Stimulated activated effector memory CD8-positive, alpha-beta T cell treated with anti-CD3 and anti-CD28 coated beads, Interleukin-12 subunit alpha, Interleukin-12 subunit beta, amount 100 ng/mL, for 72 hours (primary cell): ENCODE measurements at regions not wholly inside any gene's neighbourhood (a gene's known extent, or its start where the extent isn't known, plus 50 kb on each side); places are given as distances from the start of the nearest gene placed in this dataset.
"Not testable (repeated sequence)": the region's sequence is repeated elsewhere in the genome, so short reads cannot be mapped to it uniquely, and the experiment has no call there.

Experiments
- ATAC-seq: fragments of 150-1000 bp; cut with Tn5 transposase; 2 replicates; pipeline ENCODE4 v1.10.0; 2021
- DNase-seq, 2 donors: peaks; one replicate each; pipeline ENCODE4 v3.0.0; 2021 to 2022; ENCODE audit warnings: low spot score in 2 of 2
- H3K27ac Mint-ChIP-seq: one replicate; pipeline ENCODE4 v1.8.0; 2022; ENCODE audit warnings: mild to moderate bottlenecking, mixed read lengths
- H3K36me3 Mint-ChIP-seq: one replicate; pipeline ENCODE4 v1.8.0; 2022; ENCODE audit warnings: mild to moderate bottlenecking, mixed read lengths
- H3K4me1 Mint-ChIP-seq: one replicate; pipeline ENCODE4 v1.8.0; 2022; ENCODE audit warnings: mixed read lengths
- H3K4me3 Mint-ChIP-seq: one replicate; pipeline ENCODE4 v1.8.0; 2022; ENCODE audit warnings: mild to moderate bottlenecking, mixed read lengths
- H3K9me3 Mint-ChIP-seq: one replicate; pipeline ENCODE4 v1.8.0; 2022; ENCODE audit warnings: mixed read lengths

GRCh38 chr20:57773059-57773815 lies 63.4 kb upstream of the PMEPA1 start:
- H3K4me1 Mint-ChIP-seq: peaks cover 11% of the 10 kb centered on the region
- no peak for DNase-seq
- H3K36me3 Mint-ChIP-seq: no peaks in the 10 kb centered on the region
- ATAC-seq: no peak
- no peaks in the 10 kb centered on the region for H3K9me3 Mint-ChIP-seq
- no peak overlapping the region for H3K27ac Mint-ChIP-seq
- H3K4me3 Mint-ChIP-seq: no peak overlapping the region

GRCh38 chr20:57772349-57772964 lies 62.6 kb upstream of the PMEPA1 start:
- ATAC-seq (peak; percentile 93), DNase-seq (no peak)
- Mint-ChIP-seq H3K4me3 (no peak overlapping the region), H3K4me1 (peaks cover 11% of the 10 kb centered on the region), H3K9me3 (no peaks in the 10 kb centered on the region), H3K36me3 (no peaks in the 10 kb centered on the region), H3K27ac (no peak overlapping the region)

- no peak for DNase-seq
- Mint-ChIP-seq H3K27ac (no peak overlapping the region), H3K36me3 (no peaks in the 10 kb centered on the region), H3K4me3 (no peak overlapping the region), H3K9me3 (no peaks in the 10 kb centered on the region), H3K4me1 (peaks cover 11% of the 10 kb centered on the region)
- no peak for ATAC-seq
These were observed 61.3 kb upstream of the PMEPA1 start for GRCh38 chr20:57770852-57771720.

GRCh38 chr20:57770401-57770800 lies 60.6 kb upstream of the PMEPA1 start:
- not testable (repeated sequence) for ATAC-seq, DNase-seq, H3K9me3 Mint-ChIP-seq, H3K4me3 Mint-ChIP-seq, H3K27ac Mint-ChIP-seq, H3K36me3 Mint-ChIP-seq
- H3K4me1 Mint-ChIP-seq: peaks cover 11% of the 10 kb centered on the region

DNA sequence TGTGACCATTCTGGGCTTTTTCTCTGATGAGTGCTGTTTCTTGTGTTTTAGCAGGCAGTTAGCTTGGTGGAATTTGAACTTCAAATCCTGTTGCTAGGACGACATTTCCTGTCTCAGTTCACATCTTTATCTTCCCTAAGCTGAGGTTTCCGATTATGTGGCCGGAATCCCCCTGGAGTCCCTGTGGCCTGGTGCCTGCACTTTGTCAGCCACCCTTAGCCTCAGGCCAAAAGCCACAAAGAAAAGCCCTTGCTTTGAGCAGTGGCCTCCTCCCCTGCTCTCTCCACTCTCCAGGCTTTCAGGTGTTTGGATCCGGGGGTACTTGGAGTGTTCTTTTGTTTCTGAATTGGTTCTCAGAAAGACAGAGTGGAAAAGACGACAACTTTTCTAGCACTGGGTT lies 59.9 kb upstream of the PMEPA1 start:
- Mint-ChIP-seq H3K9me3 (no peaks in the 10 kb centered on the region), H3K36me3 (no peaks in the 10 kb centered on the region), H3K27ac (no peak overlapping the region), H3K4me1 (peaks cover 11% of the 10 kb centered on the region), H3K4me3 (no peak overlapping the region)
- ATAC-seq: no peak
- DNase-seq: no peak

- Mint-ChIP-seq H3K9me3 (no peaks in the 10 kb centered on the region), H3K27ac (no peak overlapping the region), H3K36me3 (no peaks in the 10 kb centered on the region), H3K4me1 (peaks cover 11% of the 10 kb centered on the region), H3K4me3 (no peak overlapping the region)
- no peak for ATAC-seq
- DNase-seq: no peak
These were observed 58.7 kb upstream of the PMEPA1 start for GRCh38 chr20:57768519-57768918.

DNA sequence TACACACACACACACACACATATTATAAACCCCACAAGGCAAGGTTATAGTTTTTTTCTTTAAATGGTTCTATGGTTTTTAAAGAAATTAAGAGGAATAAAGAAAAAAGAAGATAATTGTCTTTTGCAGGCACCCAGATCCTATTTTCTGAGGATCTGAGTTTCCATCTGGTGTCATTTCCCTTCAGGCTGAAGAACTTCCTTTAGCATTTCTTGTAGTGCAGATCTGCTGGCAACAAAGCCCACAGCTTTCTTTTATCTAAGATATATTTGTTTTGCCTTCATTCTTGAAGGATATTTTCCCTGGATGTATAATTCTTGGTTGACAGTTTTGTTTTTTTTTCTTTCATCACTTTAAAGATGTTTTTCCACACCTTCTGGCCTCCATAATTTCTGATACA lies 57.6 kb upstream of the PMEPA1 start:
- Mint-ChIP-seq H3K27ac (no peak overlapping the region), H3K36me3 (no peaks in the 10 kb centered on the region), H3K4me1 (peaks cover 6% of the 10 kb centered on the region), H3K4me3 (no peak overlapping the region), H3K9me3 (no peaks in the 10 kb centered on the region)
- DNase-seq (no peak), ATAC-seq (no peak)

DNA sequence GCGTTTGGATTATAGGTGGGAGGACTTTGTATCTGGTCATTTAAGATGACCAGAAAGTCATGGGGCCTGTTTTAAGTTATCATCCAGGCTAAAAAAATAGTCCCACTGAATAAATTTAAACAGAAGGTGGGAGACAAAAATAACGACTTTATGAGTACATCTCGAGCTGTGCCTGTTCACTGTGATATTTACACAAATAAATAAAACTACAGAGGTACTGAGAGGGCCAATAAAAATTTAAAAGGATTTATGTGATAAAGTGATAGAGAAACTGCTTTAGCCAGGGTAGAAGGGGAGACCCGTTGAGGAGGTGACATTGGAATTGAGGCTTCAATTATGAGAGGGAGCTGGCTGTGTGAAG lies 53.4 kb upstream of the PMEPA1 start:
- no peaks in the 10 kb centered on the region for H3K36me3 Mint-ChIP-seq
- H3K4me1 Mint-ChIP-seq: no peaks in the 10 kb centered on the region
- H3K9me3 Mint-ChIP-seq: no peaks in the 10 kb centered on the region
- ATAC-seq (no peak), DNase-seq (no peak)
- no peak overlapping the region for H3K4me3 Mint-ChIP-seq
- H3K27ac Mint-ChIP-seq: no peak overlapping the region

DNA sequence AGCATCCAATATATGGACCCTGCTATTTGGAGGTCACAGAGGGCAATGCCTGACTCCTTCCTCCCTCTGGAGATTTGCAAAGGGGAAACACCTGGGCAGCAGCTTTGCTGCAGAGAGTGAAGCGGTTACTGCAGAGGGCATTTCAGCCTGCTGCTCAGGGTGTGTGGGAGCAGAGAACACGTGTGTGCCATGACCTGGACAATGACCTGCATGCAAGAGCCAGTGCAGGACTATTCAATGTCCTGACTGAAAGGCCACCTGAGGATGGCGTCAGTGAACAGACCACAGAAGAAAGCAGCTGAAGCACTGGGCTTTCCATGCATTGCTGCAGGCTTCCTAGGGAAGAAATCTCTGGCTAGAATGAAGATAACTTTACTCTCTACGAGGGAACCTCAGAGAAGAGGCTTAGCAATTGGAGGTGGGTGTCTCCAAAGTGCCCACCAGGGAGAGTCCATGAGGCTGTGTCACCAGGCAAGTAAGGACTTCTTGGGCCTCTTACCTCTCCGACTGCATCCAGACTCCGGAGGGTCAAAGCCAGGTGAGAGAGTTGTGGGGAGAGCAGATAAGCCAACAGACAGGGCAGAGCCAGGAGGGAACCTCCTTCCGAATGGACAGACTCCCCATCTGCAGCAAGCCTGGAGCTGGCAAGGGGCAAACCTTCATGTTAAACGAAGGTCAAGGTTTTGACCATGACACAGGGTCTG lies 52.9 kb upstream of the PMEPA1 start:
- Mint-ChIP-seq H3K4me3 (no peak overlapping the region), H3K36me3 (no peaks in the 10 kb centered on the region), H3K9me3 (no peaks in the 10 kb centered on the region), H3K27ac (no peak overlapping the region), H3K4me1 (no peaks in the 10 kb centered on the region)
- ATAC-seq (no peak), DNase-seq (no peak)

GRCh38 chr20:57761413-57761734 lies 51.6 kb upstream of the PMEPA1 start:
- Mint-ChIP-seq H3K9me3 (no peaks in the 10 kb centered on the region), H3K27ac (no peak overlapping the region), H3K36me3 (no peaks in the 10 kb centered on the region), H3K4me3 (no peak overlapping the region), H3K4me1 (no peaks in the 10 kb centered on the region)
- DNase-seq (no peak), ATAC-seq (no peak)

GRCh38 chr20:57760698-57761412 lies 51.0 kb upstream of the PMEPA1 start:
- Mint-ChIP-seq H3K4me3 (no peak overlapping the region), H3K4me1 (no peaks in the 10 kb centered on the region), H3K27ac (no peak overlapping the region), H3K9me3 (no peaks in the 10 kb centered on the region), H3K36me3 (no peaks in the 10 kb centered on the region)
- ATAC-seq (no peak), DNase-seq (no peak)

GRCh38 chr20:57759724-57760123 lies 49.9 kb upstream of the PMEPA1 start:
- no peaks in the 10 kb centered on the region for H3K4me1 Mint-ChIP-seq
- ATAC-seq (no peak), DNase-seq (no peak)
- no peaks in the 10 kb centered on the region for H3K9me3 Mint-ChIP-seq
- H3K27ac Mint-ChIP-seq: no peak overlapping the region
- no peak overlapping the region for H3K4me3 Mint-ChIP-seq
- H3K36me3 Mint-ChIP-seq: no peaks in the 10 kb centered on the region
